ENCODE measurements at regions not wholly inside any gene's neighbourhood (a gene's known extent, or its start where the extent isn't known, plus 50 kb on each side); places are given as distances from the start of the nearest gene placed in this dataset.

DNA sequence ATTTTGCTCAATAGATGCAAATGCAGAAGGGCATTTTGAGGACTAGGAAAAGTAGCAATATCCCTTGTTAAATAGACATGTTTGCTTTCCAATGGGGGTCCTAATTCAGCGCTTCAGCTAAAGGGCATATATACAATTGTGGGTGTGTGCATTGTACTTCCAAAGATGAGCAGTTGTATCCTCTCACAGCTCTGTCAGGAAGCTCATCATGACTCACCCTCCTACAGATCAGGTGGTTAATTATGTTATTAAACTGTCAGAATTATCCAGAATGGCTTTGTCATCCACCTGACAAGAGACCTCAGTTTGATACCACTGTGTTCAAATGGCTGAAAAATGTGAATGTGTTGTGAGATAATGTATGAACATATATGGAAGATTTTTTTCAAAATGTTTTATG is 252.2 kb upstream of the MTNR1B start:
- Histone ChIP-seq H3K27me3 (replicated peaks; ENCODE audit: insufficient read depth) (no peaks in the 10 kb centered on the region), H3K9me3 (no peaks in the 10 kb centered on the region), H3K4me3 (no peak overlapping the region), H3K4me1 (ENCODE audit: control insufficient read depth in 1 of 2, low read depth in 2 of 2) (peaks cover under 1 to 11% of the 10 kb centered on the region in 2 donors), H3K36me3 (no peaks in the 10 kb centered on the region), H3K27ac (no peak overlapping the region)
- ATAC-seq (ENCODE audit: insufficient number of reproducible peaks, low FRiP score, low read depth), result no peak
- no peak for DNase-seq (ENCODE audit: low spot score)
- TF ChIP-seq, protein P1, sequence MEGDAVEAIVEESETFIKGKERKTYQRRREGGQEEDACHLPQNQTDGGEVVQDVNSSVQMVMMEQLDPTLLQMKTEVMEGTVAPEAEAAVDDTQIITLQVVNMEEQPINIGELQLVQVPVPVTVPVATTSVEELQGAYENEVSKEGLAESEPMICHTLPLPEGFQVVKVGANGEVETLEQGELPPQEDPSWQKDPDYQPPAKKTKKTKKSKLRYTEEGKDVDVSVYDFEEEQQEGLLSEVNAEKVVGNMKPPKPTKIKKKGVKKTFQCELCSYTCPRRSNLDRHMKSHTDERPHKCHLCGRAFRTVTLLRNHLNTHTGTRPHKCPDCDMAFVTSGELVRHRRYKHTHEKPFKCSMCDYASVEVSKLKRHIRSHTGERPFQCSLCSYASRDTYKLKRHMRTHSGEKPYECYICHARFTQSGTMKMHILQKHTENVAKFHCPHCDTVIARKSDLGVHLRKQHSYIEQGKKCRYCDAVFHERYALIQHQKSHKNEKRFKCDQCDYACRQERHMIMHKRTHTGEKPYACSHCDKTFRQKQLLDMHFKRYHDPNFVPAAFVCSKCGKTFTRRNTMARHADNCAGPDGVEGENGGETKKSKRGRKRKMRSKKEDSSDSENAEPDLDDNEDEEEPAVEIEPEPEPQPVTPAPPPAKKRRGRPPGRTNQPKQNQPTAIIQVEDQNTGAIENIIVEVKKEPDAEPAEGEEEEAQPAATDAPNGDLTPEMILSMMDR (IDR thresholded peaks at IDR 0.05), result no peak

DNA sequence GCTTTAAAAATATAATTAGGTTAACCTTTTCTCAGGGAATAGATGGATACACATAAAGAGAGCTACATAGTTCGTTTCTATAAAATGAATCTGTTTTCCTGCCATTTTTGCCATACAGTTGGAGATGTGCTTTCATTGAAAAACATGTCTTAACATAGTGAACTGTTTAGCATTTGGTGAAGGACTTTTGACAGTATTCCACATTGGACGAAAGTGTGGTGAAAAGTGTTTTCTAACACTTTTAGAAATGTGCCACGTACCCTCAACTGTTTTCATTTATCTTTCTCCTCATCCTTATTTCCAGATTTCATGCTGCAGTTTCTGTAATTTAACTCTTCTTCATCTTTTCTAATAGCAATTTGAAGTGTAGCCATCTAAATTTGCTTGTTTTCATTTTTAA is 249.1 kb upstream of the MTNR1B start:
- H3K4me1 ChIP-seq (ENCODE audit: control insufficient read depth in 1 of 2, low read depth in 2 of 2), result no peaks in the 10 kb centered on the region
- no peak overlapping the region for H3K27ac ChIP-seq
- H3K36me3 ChIP-seq, result no peaks in the 10 kb centered on the region
- TF ChIP-seq, protein P1 (IDR thresholded peaks at IDR 0.05), result no peak
- DNase-seq (ENCODE audit: low spot score) (no peak), ATAC-seq (ENCODE audit: insufficient number of reproducible peaks, low FRiP score, low read depth) (no peak)
- no peaks in the 10 kb centered on the region for H3K27me3 ChIP-seq (replicated peaks; ENCODE audit: insufficient read depth)
- no peaks in the 10 kb centered on the region for H3K9me3 ChIP-seq
- no peak overlapping the region for H3K4me3 ChIP-seq

DNA sequence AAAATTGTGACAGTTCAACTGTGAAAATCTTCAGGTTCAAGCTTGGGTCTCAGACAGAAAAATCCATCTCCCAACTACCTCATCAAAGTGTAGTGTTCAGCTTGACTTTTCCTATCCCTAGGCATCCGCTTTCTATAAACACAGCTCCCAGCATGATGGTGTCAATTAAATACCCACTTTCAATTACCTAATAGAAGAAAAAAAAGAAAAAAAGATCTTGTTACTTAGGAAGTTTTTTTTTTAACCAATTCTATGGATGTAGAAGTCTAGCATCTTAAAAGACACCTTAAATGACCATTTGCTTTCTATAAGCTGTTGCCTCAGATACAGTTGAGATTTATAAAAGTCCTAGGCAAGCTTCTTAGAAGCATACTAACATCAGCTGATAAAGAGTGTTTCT is 244.1 kb upstream of the MTNR1B start:
- H3K9me3 ChIP-seq, result no peaks in the 10 kb centered on the region
- no peaks in the 10 kb centered on the region for H3K4me1 ChIP-seq (ENCODE audit: control insufficient read depth in 1 of 2, low read depth in 2 of 2)
- no peak overlapping the region for H3K27ac ChIP-seq
- no peak overlapping the region for H3K4me3 ChIP-seq
- no peaks in the 10 kb centered on the region for H3K36me3 ChIP-seq
- ATAC-seq (ENCODE audit: insufficient number of reproducible peaks, low FRiP score, low read depth), result no peak
- no peaks in the 10 kb centered on the region for H3K27me3 ChIP-seq (replicated peaks; ENCODE audit: insufficient read depth)
- TF ChIP-seq, protein P1 (IDR thresholded peaks at IDR 0.05), result no peak
- DNase-seq (ENCODE audit: low spot score), result no peak

DNA sequence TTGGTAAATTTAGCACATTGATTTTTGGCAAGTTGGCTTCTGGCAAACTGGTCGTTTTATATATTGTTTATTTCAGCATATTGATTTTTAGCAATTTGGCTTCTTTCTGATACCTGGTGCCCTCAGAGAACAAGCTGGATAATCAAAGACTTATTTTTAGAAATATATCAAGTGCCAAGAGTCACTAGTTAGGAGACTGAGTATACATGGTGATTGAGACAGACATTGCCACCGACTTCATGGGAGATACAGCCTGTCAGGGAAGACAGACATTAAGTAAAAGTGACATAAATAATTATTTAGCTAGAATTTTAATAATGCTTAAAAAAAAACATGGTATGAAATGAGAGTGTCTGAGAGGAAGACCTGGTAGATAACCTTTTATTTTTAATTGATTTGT is 242.3 kb upstream of the MTNR1B start:
- H3K4me3 ChIP-seq, result no peak overlapping the region
- no peaks in the 10 kb centered on the region for H3K27me3 ChIP-seq (replicated peaks; ENCODE audit: insufficient read depth)
- ATAC-seq (ENCODE audit: insufficient number of reproducible peaks, low FRiP score, low read depth), result no peak
- H3K27ac ChIP-seq, result no peak overlapping the region
- TF ChIP-seq, protein P1 (IDR thresholded peaks at IDR 0.05), result no peak
- DNase-seq (ENCODE audit: low spot score), result no peak
- H3K4me1 ChIP-seq (ENCODE audit: control insufficient read depth in 1 of 2, low read depth in 2 of 2), result no peaks in the 10 kb centered on the region
- H3K36me3 ChIP-seq, result no peaks in the 10 kb centered on the region
- H3K9me3 ChIP-seq, result no peaks in the 10 kb centered on the region

DNA sequence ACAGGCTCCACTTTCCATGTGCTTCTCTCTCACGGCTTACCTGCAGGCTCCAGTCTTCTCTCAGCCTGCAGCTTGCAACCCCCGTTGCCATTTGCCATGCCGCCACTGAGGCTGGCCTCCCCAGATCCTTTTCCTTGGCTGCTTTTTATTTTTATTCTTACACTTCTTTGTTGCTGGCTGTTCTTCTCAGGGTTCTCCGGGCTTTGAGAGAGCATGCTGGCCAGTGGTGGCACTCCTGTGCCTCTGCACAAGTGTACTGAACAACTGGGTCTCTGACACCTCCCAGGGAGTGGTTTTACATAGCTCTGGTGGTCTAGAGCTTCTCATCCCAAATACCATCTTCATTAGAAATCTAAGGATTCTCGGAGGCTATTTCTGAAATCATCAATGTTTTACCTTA is 241.7 kb upstream of the MTNR1B start:
- ATAC-seq (ENCODE audit: insufficient number of reproducible peaks, low FRiP score, low read depth), result no peak

More for the DNA sequence above, 241.7 kb upstream of the MTNR1B start:
- TF ChIP-seq, protein P1 (IDR thresholded peaks at IDR 0.05), result no peak
- DNase-seq (ENCODE audit: low spot score), result no peak
- Histone ChIP-seq H3K27ac (no peak overlapping the region), H3K4me3 (no peak overlapping the region), H3K4me1 (ENCODE audit: control insufficient read depth in 1 of 2, low read depth in 2 of 2) (no peaks in the 10 kb centered on the region), H3K9me3 (no peaks in the 10 kb centered on the region), H3K36me3 (no peaks in the 10 kb centered on the region), H3K27me3 (replicated peaks; ENCODE audit: insufficient read depth) (no peaks in the 10 kb centered on the region)

Measured in thoracic aorta (tissue), 2 donors.